A549 (cell line): ENCODE measurements at regions not wholly inside any gene's neighbourhood (a gene's known extent, or its start where the extent isn't known, plus 50 kb on each side); places are given as distances from the start of the nearest gene placed in this dataset.

ENCODE experiments used
- ATAC-seq, 2 experiments: fragments of 200-7000 bp in 1 of 2; fragments of >200 bp in 1 of 2; cut with Nextera tagmentation in 1 of 2; cut with Tn5 transposase in 1 of 2; 3 replicates each; pipeline versions ENCODE4 v1.8.0 to v1.9.1; 2018 to 2020; ENCODE audit warnings: mild to moderate bottlenecking in 1 of 2, moderate library complexity in 1 of 2
- CTCF ChIA-PET: fragments of 300-600 bp; sonication (Branson Sonifier 250); formaldehyde crosslinking; extraction: SDS; loops from one replicate; lab custom pipeline; 2021; ENCODE audit warnings: antibody characterized with exemption, inconsistent platforms; lab: Yijun Ruan, JAX
- POLR2A ChIA-PET: fragments of 350-600 bp; formaldehyde crosslinking; extraction: SDS; loops from one replicate; lab custom pipeline; 2021; ENCODE audit warnings: antibody characterized with exemption, inconsistent platforms; lab: Yijun Ruan, JAX
- DNase-seq, 2 experiments: peaks; one replicate each; pipeline versions ENCODE4 v3.0.0 to v3.0.0-alpha.2; 2011 to 2016; ENCODE audit warnings: low read depth in 1 of 2, low spot score in 1 of 2
- FAIRE-seq: peaks from 2 replicates; lab custom pipeline; 2011; peaks lifted over from hg19 to GRCh38; lab: Jason Lieb, UNC
- H3K27ac ChIP-seq, 2 experiments: fragments of >200 bp; sonication (Bioruptor Twin); formaldehyde crosslinking; 3 replicates each; pipeline ENCODE4 v1.5.1; 2016 to 2017
- H3K4me1 ChIP-seq: fragments of >200 bp; sonication (Bioruptor Twin); formaldehyde crosslinking; 3 replicates; pipeline ENCODE4 v1.6.1; 2016
- H3K4me2 ChIP-seq: fragments of >200 bp; sonication (Bioruptor Twin); formaldehyde crosslinking; 3 replicates; pipeline ENCODE4 v1.6.1; 2016
- H3K4me3 ChIP-seq: fragments of >200 bp; sonication (Bioruptor Twin); formaldehyde crosslinking; 3 replicates; pipeline ENCODE4 v1.5.1; 2016
- H3K9me3 ChIP-seq: fragments of >200 bp; sonication (Bioruptor Twin); formaldehyde crosslinking; 3 replicates; pipeline ENCODE4 v1.6.1; 2016
- CBX2 ChIP-seq: fragments of 200-600 bp; sonication (generic); IDR thresholded peaks from 2 replicates; pipeline ENCODE4 v1.6.1; 2016; ENCODE audit warnings: low read depth, mild to moderate bottlenecking, borderline replicate concordance
- EHF ChIP-seq: fragments of 250-450 bp; sonication (Bioruptor Pico); IDR thresholded peaks from 2 replicates; pipeline ENCODE4 v1.5.0; 2020; ENCODE audit warnings: mild to moderate bottlenecking
- EHMT2 ChIP-seq: fragments of 200-600 bp; sonication (generic); IDR thresholded peaks from 2 replicates; pipeline ENCODE4 v1.6.1; 2016; ENCODE audit warnings: antibody characterized with exemption, low read depth, mild to moderate bottlenecking, moderate library complexity
- ESRRA ChIP-seq: fragments of 150-350 bp; IDR thresholded peaks from 2 replicates; pipeline ENCODE4 v1.6.1; 2014; ENCODE audit warnings: mild to moderate bottlenecking, low read length, borderline replicate concordance
- FOSB ChIP-seq: fragments of 250-450 bp; sonication (Bioruptor Pico); IDR thresholded peaks from 2 replicates; pipeline ENCODE4 v1.5.0; 2020; ENCODE audit warnings: mild to moderate bottlenecking, moderate library complexity
- FOXS1 ChIP-seq: fragments of 250-450 bp; sonication (Bioruptor Pico); IDR thresholded peaks from 2 replicates; pipeline ENCODE4 v1.5.0; 2020; ENCODE audit warnings: mild to moderate bottlenecking, moderate library complexity
- HOXA7 ChIP-seq: fragments of 250-450 bp; sonication (Bioruptor Pico); IDR thresholded peaks from 2 replicates; pipeline ENCODE4 v1.5.0; 2020; ENCODE audit warnings: mild to moderate bottlenecking, moderate library complexity
- JUNB ChIP-seq: fragments of >200 bp; sonication (Bioruptor Twin); formaldehyde crosslinking; IDR thresholded peaks from 2 replicates; pipeline ENCODE4 v1.6.1; 2016
- KDM1A ChIP-seq: fragments of 200-600 bp; sonication (generic); IDR thresholded peaks from 2 replicates; pipeline ENCODE4 v1.6.1; 2016; ENCODE audit warnings: low read depth, mild to moderate bottlenecking
- KDM5A ChIP-seq: fragments of 200-600 bp; sonication (generic); IDR thresholded peaks from 2 replicates; pipeline ENCODE4 v1.6.1; 2016; ENCODE audit warnings: antibody characterized with exemption, mild to moderate bottlenecking
- MAFK ChIP-seq: fragments of 450-650 bp; IDR thresholded peaks from 2 replicates; pipeline ENCODE4 v1.6.1; 2014; ENCODE audit not compliant: partially characterized antibody
- MYC ChIP-seq: IDR thresholded peaks from 2 replicates; pipeline ENCODE4 v1.6.1; 2012; ENCODE audit warnings: mild to moderate bottlenecking, inconsistent platforms, low read length, improper control_type of control experiment, borderline replicate concordance
- NFE2L2 ChIP-seq: fragments of 150-350 bp; conservative IDR thresholded peaks from 2 replicates; pipeline ENCODE4 v1.6.1; 2014; ENCODE audit warnings: low read length
- NPAS2 ChIP-seq: fragments of 250-450 bp; sonication (Bioruptor Pico); IDR thresholded peaks from 2 replicates; pipeline ENCODE4 v1.8.0; 2022; ENCODE audit warnings: mild to moderate bottlenecking, moderate library complexity, borderline replicate concordance
- NR3C1 ChIP-seq: fragments of >200 bp; sonication (Bioruptor Twin); formaldehyde crosslinking; IDR thresholded peaks from 3 replicates; pipeline ENCODE4 v1.6.1; 2017
- RAD21 ChIP-seq, 2 experiments: fragments of >200 bp in 1 of 2; sonication (Bioruptor Twin) in 1 of 2; formaldehyde crosslinking in 1 of 2; IDR thresholded peaks in 1 of 2; conservative IDR thresholded peaks in 1 of 2; 2 replicates in 1 of 2; 3 replicates in 1 of 2; pipeline ENCODE4 v1.6.1; 2012 to 2018; ENCODE audit warnings: inconsistent platforms in 1 of 2
- RCOR1 ChIP-seq: fragments of 150-350 bp; IDR thresholded peaks from 2 replicates; pipeline ENCODE4 v1.6.1; 2014; ENCODE audit warnings: antibody characterized with exemption, low read length, low read depth
- RFX5 ChIP-seq: fragments of 450-650 bp; IDR thresholded peaks from 2 replicates; pipeline ENCODE4 v1.7.1; 2014; ENCODE audit warnings: antibody characterized with exemption, mild to moderate bottlenecking, moderate library complexity
- SMC3 ChIP-seq: fragments of >200 bp; sonication (Bioruptor Twin); formaldehyde crosslinking; IDR thresholded peaks from 3 replicates; pipeline ENCODE4 v1.6.1; 2018; ENCODE audit warnings: inconsistent platforms
- SREBF2 ChIP-seq: fragments of 450-650 bp; IDR thresholded peaks from 2 replicates; pipeline ENCODE4 v1.6.1; 2014; ENCODE audit warnings: mild to moderate bottlenecking, moderate library complexity
- TP53 ChIP-seq: fragments of 250-450 bp; sonication (Bioruptor Pico); IDR thresholded peaks from 2 replicates; pipeline ENCODE4 v1.5.0; 2021; ENCODE audit warnings: mild to moderate bottlenecking, moderate library complexity
- USF2 ChIP-seq: fragments of 450-650 bp; IDR thresholded peaks from 2 replicates; pipeline ENCODE4 v1.6.1; 2014; ENCODE audit warnings: antibody characterized with exemption
- ZC3H11A ChIP-seq: fragments of 450-650 bp; IDR thresholded peaks from 2 replicates; pipeline ENCODE4 v1.6.1; 2014; ENCODE audit warnings: antibody characterized with exemption, mild to moderate bottlenecking
- ZSCAN20 ChIP-seq: fragments of 250-450 bp; sonication (Bioruptor Pico); IDR thresholded peaks from 2 replicates; pipeline ENCODE4 v1.8.0; 2022; ENCODE audit warnings: mild to moderate bottlenecking, moderate library complexity
- WGBS: methylation state at CpG from one replicate; pipeline ENCODE4 v1.1.6; 2017; ENCODE audit errors: missing lambda C conversion rate; 5-methylcytosine and 5-hydroxymethylcytosine counted together
- TF ChIP-seq, protein P1 (sequence below): fragments of 200-600 bp; sonication (generic); IDR thresholded peaks from 2 replicates; pipeline ENCODE4 v1.6.1; 2016; ENCODE audit warnings: antibody characterized with exemption, mild to moderate bottlenecking, moderate library complexity

DNA sequence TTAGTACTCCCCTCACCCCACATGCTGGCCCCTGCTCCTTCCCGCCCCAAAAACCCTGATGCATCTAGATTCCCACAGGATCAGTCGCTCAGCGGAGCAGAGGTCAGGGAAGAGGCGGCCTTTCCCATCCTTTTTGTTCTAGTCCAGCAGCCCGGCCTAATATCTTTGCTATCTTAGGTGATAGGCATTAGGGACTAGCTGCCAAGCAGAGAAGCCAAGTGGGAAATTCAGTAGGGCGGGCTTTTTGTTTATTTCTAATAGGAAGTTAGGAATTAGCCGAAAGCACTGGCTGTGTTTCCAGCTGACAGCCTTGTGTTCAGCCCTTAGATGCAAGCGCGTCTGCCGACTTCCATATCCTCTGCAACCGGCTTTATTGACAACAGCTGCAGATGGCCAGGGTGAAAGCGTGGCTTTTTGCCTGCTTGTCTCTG is 59.0 kb upstream of the BCAR3 start:
- FAIRE-seq (no peak), DNase-seq (no peak), ATAC-seq (no peak)
- H3K4me2 ChIP-seq: no peak overlapping the region
- TF ChIP-seq KDM1A: no peak
- no peak for TF ChIP-seq CBX2
- no peak for TF ChIP-seq JUNB
- no peak for TF ChIP-seq NFE2L2
- TF ChIP-seq FOXS1: no peak
- no peak for TF ChIP-seq ESRRA
- TF ChIP-seq HOXA7 (CRISPR knock-in tag): no peak
- TF ChIP-seq ZSCAN20 (CRISPR knock-in tag): no peak
- no peak for TF ChIP-seq USF2
- TF ChIP-seq RFX5: no peak
- no peak for TF ChIP-seq TP53 (CRISPR knock-in tag)
- TF ChIP-seq SMC3: no peak
- TF ChIP-seq FOSB: no peak
- TF ChIP-seq MYC: no peak
- TF ChIP-seq, protein P1, sequence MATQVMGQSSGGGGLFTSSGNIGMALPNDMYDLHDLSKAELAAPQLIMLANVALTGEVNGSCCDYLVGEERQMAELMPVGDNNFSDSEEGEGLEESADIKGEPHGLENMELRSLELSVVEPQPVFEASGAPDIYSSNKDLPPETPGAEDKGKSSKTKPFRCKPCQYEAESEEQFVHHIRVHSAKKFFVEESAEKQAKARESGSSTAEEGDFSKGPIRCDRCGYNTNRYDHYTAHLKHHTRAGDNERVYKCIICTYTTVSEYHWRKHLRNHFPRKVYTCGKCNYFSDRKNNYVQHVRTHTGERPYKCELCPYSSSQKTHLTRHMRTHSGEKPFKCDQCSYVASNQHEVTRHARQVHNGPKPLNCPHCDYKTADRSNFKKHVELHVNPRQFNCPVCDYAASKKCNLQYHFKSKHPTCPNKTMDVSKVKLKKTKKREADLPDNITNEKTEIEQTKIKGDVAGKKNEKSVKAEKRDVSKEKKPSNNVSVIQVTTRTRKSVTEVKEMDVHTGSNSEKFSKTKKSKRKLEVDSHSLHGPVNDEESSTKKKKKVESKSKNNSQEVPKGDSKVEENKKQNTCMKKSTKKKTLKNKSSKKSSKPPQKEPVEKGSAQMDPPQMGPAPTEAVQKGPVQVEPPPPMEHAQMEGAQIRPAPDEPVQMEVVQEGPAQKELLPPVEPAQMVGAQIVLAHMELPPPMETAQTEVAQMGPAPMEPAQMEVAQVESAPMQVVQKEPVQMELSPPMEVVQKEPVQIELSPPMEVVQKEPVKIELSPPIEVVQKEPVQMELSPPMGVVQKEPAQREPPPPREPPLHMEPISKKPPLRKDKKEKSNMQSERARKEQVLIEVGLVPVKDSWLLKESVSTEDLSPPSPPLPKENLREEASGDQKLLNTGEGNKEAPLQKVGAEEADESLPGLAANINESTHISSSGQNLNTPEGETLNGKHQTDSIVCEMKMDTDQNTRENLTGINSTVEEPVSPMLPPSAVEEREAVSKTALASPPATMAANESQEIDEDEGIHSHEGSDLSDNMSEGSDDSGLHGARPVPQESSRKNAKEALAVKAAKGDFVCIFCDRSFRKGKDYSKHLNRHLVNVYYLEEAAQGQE: no peak
- no peaks in the 10 kb centered on the region for H3K9me3 ChIP-seq
- CTCF ChIA-PET: interaction anchor here (0.6 to 2.0 kb wide), 3 partner anchors 9 to 60 kb away, joined by 3 to 4 read pairs (median 3); no protein-coding TSS in a partner anchor
- POLR2A ChIA-PET: no interaction called here
- peak overlapping the region in 1 of 2 experiments; percentile 39; a peak in 3 of 6 replicates for H3K27ac ChIP-seq
- no peak overlapping the region for H3K4me3 ChIP-seq
- 91% methylated on average over 12 of the region's 12 CpGs for WGBS
- peaks cover 16% of the 10 kb centered on the region for H3K4me1 ChIP-seq

- Histone ChIP-seq H3K27ac (peak overlapping the region in 1 of 2 experiments; percentile 39; a peak in 3 of 6 replicates), H3K4me2 (no peak overlapping the region), H3K9me3 (no peaks in the 10 kb centered on the region), H3K4me1 (peaks cover 16% of the 10 kb centered on the region), H3K4me3 (no peak overlapping the region)
- WGBS: 92% methylated on average over 3 of the region's 3 CpGs
- TF ChIP-seq SREBF2 (no peak), EHMT2 (no peak), JUNB (no peak), MAFK (no peak), NPAS2 (CRISPR knock-in tag) (no peak), ZC3H11A (no peak), EHF (CRISPR knock-in tag) (no peak), RCOR1 (no peak), RAD21 (conservative IDR thresholded peaks at IDR 0.05 in 1 of 2, IDR thresholded peaks at IDR 0.05 in 1 of 2) (no peak), KDM5A (no peak), KDM1A (no peak), NR3C1 (no peak)
- FAIRE-seq (no peak), DNase-seq (no peak), ATAC-seq (no peak)
- CTCF ChIA-PET: interaction anchor here (0.6 to 2.0 kb wide), 2 partner anchors 10 to 24 kb away, joined by 3 to 4 read pairs; no protein-coding TSS in a partner anchor
- POLR2A ChIA-PET: no interaction called here
Observed at GRCh38 chr1:93740157-93740556, 58.5 kb upstream of the BCAR3 start.
